ENCODE measurements at regions not wholly inside any gene's neighbourhood (a gene's known extent, or its start where the extent isn't known, plus 50 kb on each side); places are given as distances from the start of the nearest gene placed in this dataset.

- H3K9me3 ChIP-seq (ENCODE audit: control insufficient read depth, insufficient read depth, low read depth, low read length): no peaks in the 10 kb centered on the region
- H3K4me3 ChIP-seq (ENCODE audit: low read depth, low read length): no peak overlapping the region
- CTCF ChIA-PET: interaction anchor here (0.6 to 1.0 kb wide), 3 partner anchors 103 to 187 kb away, joined by 3 to 4 read pairs (median 3); partner anchors contain the start of gene PDE5A
- H3K27ac ChIP-seq (ENCODE audit: extremely low read depth, low read depth, low read length): no peak overlapping the region
- H3K36me3 ChIP-seq (ENCODE audit: control insufficient read depth in 2 of 2, insufficient read depth in 1 of 2, low read length in 2 of 2): no peaks in the 10 kb centered on the region
- TF ChIP-seq, protein P1, sequence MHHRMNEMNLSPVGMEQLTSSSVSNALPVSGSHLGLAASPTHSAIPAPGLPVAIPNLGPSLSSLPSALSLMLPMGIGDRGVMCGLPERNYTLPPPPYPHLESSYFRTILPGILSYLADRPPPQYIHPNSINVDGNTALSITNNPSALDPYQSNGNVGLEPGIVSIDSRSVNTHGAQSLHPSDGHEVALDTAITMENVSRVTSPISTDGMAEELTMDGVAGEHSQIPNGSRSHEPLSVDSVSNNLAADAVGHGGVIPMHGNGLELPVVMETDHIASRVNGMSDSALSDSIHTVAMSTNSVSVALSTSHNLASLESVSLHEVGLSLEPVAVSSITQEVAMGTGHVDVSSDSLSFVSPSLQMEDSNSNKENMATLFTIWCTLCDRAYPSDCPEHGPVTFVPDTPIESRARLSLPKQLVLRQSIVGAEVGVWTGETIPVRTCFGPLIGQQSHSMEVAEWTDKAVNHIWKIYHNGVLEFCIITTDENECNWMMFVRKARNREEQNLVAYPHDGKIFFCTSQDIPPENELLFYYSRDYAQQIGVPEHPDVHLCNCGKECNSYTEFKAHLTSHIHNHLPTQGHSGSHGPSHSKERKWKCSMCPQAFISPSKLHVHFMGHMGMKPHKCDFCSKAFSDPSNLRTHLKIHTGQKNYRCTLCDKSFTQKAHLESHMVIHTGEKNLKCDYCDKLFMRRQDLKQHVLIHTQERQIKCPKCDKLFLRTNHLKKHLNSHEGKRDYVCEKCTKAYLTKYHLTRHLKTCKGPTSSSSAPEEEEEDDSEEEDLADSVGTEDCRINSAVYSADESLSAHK (tag by site-specific recombination; IDR thresholded peaks at IDR 0.05): no peak
- TF ChIP-seq ZNF654 (tag by site-specific recombination; IDR thresholded peaks at IDR 0.05; ENCODE audit: low read depth): peak; percentile 26; the same call in 1 of the 2 replicates
- no peak for TF ChIP-seq ZNF10 (tag by site-specific recombination; IDR thresholded peaks at IDR 0.05)
- TF ChIP-seq SP2 (tag by site-specific recombination; IDR thresholded peaks at IDR 0.05): no peak
- TF ChIP-seq TSHZ1 (tag by site-specific recombination; IDR thresholded peaks at IDR 0.05; ENCODE audit: borderline replicate concordance): no peak
- TF ChIP-seq ZNF544 (tag by site-specific recombination; IDR thresholded peaks at IDR 0.05): no peak
- H3K4me1 ChIP-seq (ENCODE audit: control insufficient read depth, insufficient read depth, low read length): no peaks in the 10 kb centered on the region
- POLR2A ChIA-PET: no interaction called here
Observed at GRCh38 chr4:119785963-119786362, 157.4 kb upstream of the PDE5A start.

GRCh38 chr4:119783189-119783983, 154.8 kb upstream of the PDE5A start:
- TF ChIP-seq SETDB1 (IDR thresholded peaks at IDR 0.05; ENCODE audit: insufficient read length, low read length): peak; percentile 18
- no peak for TF ChIP-seq ZNF660 (tag by site-specific recombination; IDR thresholded peaks at IDR 0.05)
- TF ChIP-seq ZNF585B (tag by site-specific recombination; IDR thresholded peaks at IDR 0.05): peak; percentile 57
- Histone ChIP-seq H3K4me1 (ENCODE audit: control insufficient read depth, insufficient read depth, low read length) (no peaks in the 10 kb centered on the region), H3K36me3 (ENCODE audit: control insufficient read depth in 2 of 2, insufficient read depth in 1 of 2, low read length in 2 of 2) (no peaks in the 10 kb centered on the region), H3K4me3 (ENCODE audit: low read depth, low read length) (no peak overlapping the region), H3K27ac (ENCODE audit: extremely low read depth, low read depth, low read length) (no peak overlapping the region), H3K9me3 (ENCODE audit: control insufficient read depth, insufficient read depth, low read depth, low read length) (no peaks in the 10 kb centered on the region)
- ChIA-PET CTCF (interaction anchor here (1.3 kb wide), 1 partner anchor 155 kb away, joined by 5 read pairs; the partner anchor contains the start of gene PDE5A), POLR2A (no interaction called here)

DNA sequence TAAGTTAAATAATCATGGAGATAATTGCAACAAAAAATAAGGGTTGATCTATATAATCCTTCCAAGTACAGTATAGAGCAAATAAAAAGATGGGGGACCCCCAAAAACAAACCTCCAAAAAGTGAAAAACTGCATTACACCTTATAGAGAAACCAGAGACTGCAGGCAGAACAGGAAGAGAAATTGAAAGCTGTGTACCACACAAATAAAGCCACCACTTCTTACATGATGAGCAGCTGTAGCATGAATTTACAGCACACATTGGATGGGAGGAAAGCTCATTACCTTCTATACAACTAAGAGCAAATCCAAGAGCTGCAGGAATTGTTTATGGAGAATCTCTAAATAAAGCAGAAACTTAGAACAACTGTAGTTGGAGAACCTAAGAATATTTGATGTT, 152.4 kb upstream of the PDE5A start:
- ChIA-PET POLR2A (no interaction called here), CTCF (interaction anchor here (0.7 kb wide), 1 partner anchor 10 kb away, joined by 3 read pairs; no protein-coding TSS in a partner anchor)
- no peak overlapping the region for H3K4me3 ChIP-seq (ENCODE audit: low read depth, low read length)
- no peaks in the 10 kb centered on the region for H3K9me3 ChIP-seq (ENCODE audit: control insufficient read depth, insufficient read depth, low read depth, low read length)
- no peak overlapping the region for H3K27ac ChIP-seq (ENCODE audit: extremely low read depth, low read depth, low read length)
- no peaks in the 10 kb centered on the region for H3K36me3 ChIP-seq (ENCODE audit: control insufficient read depth in 2 of 2, insufficient read depth in 1 of 2, low read length in 2 of 2)
- no peaks in the 10 kb centered on the region for H3K4me1 ChIP-seq (ENCODE audit: control insufficient read depth, insufficient read depth, low read length)
- TF ChIP-seq ZNF610 (tag by site-specific recombination; IDR thresholded peaks at IDR 0.05; ENCODE audit: borderline replicate concordance): no peak
- TF ChIP-seq, protein P2, sequence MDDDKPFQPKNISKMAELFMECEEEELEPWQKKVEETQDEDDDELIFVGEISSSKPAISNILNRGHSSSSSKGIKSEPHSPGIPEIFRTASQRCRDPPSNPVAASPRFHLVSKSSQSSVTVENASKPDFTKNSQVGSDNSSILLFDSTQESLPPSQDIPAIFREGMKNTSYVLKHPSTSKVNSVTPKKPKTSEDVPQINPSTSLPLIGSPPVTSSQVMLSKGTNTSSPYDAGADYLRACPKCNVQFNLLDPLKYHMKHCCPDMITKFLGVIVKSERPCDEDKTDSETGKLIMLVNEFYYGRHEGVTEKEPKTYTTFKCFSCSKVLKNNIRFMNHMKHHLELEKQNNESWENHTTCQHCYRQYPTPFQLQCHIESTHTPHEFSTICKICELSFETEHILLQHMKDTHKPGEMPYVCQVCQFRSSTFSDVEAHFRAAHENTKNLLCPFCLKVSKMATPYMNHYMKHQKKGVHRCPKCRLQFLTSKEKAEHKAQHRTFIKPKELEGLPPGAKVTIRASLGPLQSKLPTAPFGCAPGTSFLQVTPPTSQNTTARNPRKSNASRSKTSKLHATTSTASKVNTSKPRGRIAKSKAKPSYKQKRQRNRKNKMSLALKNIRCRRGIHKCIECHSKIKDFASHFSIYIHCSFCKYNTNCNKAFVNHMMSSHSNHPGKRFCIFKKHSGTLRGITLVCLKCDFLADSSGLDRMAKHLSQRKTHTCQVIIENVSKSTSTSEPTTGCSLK (tag by site-specific recombination; IDR thresholded peaks at IDR 0.05): no peak
- TF ChIP-seq ZFP3 (tag by site-specific recombination; IDR thresholded peaks at IDR 0.05; ENCODE audit: low read depth): no peak
- TF ChIP-seq, protein P3, sequence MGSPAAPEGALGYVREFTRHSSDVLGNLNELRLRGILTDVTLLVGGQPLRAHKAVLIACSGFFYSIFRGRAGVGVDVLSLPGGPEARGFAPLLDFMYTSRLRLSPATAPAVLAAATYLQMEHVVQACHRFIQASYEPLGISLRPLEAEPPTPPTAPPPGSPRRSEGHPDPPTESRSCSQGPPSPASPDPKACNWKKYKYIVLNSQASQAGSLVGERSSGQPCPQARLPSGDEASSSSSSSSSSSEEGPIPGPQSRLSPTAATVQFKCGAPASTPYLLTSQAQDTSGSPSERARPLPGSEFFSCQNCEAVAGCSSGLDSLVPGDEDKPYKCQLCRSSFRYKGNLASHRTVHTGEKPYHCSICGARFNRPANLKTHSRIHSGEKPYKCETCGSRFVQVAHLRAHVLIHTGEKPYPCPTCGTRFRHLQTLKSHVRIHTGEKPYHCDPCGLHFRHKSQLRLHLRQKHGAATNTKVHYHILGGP (tag by site-specific recombination; IDR thresholded peaks at IDR 0.05): no peak
- no peak for TF ChIP-seq SALL2 (tag by site-specific recombination; IDR thresholded peaks at IDR 0.05; ENCODE audit: borderline replicate concordance)
- no peak for TF ChIP-seq ZNF639 (tag by site-specific recombination; IDR thresholded peaks at IDR 0.05)

All from HEK293 (cell line).